ENCODE measurements at regions not wholly inside any gene's neighbourhood (a gene's known extent, or its start where the extent isn't known, plus 50 kb on each side); places are given as distances from the start of the nearest gene placed in this dataset.
"Not testable (repeated sequence)": the region's sequence is repeated elsewhere in the genome, so short reads cannot be mapped to it uniquely, and the experiment has no call there.

- DNase-seq (ENCODE audit: low spot score): no peak
Observed at GRCh38 chr9:124084087-124084486, 72.5 kb downstream of the LHX2 start.

GRCh38 chr9:124087226-124087625, 75.7 kb downstream of the LHX2 start:
- DNase-seq (ENCODE audit: low spot score): no peak

DNA sequence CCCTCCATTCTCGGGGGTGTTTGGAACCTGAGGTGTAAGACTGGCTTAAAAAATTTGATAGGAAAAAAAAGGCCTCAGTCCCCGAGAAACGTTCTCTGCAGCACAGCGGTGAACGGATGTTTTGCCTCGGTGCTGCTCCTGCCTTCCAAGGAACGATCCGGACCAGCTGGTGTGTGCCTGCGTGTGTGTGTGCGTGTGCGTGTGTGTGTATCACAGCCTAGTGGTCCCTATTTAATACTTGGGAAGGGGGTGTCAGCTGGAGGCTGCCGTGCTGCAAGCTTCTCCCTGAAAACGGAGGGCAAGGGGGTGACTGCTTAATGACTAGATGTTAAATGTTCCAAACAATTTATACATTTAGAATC, 76.9 kb downstream of the LHX2 start:
- DNase-seq (ENCODE audit: low spot score): no peak

DNA sequence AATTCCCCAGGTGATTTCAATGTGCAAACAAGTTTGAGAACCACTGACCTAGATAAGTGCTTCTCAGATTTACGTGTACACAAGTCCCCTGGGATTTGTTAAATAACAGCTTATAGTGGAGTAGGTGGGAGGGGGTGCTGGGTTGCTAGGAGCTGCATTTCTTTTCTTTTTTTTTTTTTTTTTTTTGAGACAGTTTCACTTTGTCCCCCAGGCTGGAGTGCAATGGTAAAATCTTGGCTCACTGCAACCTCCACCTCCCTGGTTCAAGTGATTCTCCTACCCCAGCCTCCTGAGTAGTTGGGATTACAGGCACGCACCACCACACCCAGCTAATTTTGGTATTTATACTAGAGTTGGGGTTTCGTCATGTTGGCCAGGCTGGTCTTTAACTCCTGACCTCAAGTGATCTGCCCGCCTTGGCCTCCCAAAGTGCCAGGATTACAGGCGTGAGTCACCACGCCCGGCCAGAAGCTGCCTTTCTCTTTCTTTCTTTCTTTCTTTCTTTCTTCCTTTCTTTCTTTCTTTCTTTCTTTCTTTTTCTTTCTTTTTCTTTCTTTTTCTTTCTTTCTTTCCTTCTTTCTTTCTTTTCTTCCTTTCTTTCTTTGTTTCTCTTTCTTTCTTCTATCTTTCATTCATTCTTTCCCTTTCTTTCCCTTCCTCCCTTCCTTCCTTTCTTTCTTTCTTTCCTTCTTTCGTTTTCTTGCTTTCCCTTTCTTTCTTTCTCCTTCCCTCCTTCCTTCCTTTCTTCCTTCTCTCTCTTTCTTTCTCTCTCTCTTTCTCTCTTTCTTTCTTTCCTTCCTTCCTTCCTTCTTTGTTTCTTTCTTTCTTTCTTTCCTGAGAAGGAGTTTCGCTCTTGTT, 78.3 kb downstream of the LHX2 start:
- not testable (repeated sequence) for DNase-seq (ENCODE audit: low spot score)

- DNase-seq (ENCODE audit: low spot score): no peak
Observed at GRCh38 chr9:124098141-124098905, 86.8 kb downstream of the LHX2 start.

- DNase-seq (ENCODE audit: low spot score): no peak
Observed at GRCh38 chr9:124099860-124100259, 88.3 kb downstream of the LHX2 start.

- no peak for DNase-seq (ENCODE audit: low spot score)
Observed at GRCh38 chr9:124101215-124101968, 89.8 kb downstream of the LHX2 start.

DNA sequence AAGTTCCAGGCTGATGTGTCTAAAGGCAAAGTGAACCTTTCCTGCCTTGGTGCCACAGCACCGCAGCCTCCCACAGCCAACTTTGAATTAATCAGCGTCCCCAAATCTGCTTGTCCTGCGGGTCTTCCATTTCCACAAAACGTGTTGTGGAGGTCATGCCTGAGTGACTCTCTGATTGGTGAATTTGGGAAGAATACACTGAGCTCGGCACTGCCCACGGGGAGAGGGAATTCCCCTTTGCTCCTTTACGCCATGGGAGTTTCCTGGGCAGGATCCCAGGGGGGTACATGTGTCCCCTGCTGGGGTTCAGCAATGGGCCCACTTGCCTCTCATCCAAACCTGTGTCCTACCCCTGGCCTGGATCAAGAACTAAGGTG, 90.4 kb downstream of the LHX2 start:
- no peak for DNase-seq (ENCODE audit: low spot score)

GRCh38 chr9:124102363-124102762, 90.8 kb downstream of the LHX2 start:
- DNase-seq (ENCODE audit: low spot score): no peak

GRCh38 chr9:124105266-124105665, 93.7 kb downstream of the LHX2 start:
- DNase-seq (ENCODE audit: low spot score): no peak

- DNase-seq (ENCODE audit: low spot score): no peak
Observed at GRCh38 chr9:124108216-124108615, 96.6 kb downstream of the LHX2 start.

- peak; percentile 64 for DNase-seq (ENCODE audit: low spot score)
Observed at GRCh38 chr9:124110307-124110915, 98.8 kb downstream of the LHX2 start.

DNA sequence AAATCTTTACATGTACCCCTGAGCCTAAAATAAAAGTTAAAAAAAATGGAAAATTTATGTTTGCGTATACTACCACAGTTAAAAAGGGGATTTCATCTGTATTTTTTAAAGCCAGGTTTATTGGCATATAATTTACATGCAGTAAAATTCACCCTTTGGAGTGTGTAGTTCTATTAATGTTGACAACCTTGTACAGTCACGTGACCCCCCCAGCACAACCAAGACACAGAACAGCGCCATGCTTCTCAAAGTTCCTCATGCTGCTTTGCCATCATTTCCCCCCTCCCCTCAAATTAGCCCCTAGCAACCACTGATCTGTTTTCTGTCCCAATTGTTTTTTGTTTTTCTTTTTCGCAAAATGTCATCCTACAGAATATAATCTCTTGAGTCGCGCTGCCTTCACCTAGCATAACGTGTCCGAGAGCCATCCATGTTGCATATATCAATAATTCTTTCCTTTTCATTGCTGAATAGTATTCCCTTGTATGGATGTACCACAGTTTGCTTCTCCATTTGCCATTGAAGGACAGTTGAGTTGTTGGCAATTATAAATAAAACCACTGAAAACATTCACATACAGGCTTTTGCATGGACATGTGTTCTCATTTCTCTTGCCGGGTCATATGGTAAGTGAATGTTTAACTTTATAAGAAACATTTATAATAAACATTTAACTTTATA, 105.3 kb downstream of the LHX2 start:
- no peak for DNase-seq (ENCODE audit: low spot score)

DNA sequence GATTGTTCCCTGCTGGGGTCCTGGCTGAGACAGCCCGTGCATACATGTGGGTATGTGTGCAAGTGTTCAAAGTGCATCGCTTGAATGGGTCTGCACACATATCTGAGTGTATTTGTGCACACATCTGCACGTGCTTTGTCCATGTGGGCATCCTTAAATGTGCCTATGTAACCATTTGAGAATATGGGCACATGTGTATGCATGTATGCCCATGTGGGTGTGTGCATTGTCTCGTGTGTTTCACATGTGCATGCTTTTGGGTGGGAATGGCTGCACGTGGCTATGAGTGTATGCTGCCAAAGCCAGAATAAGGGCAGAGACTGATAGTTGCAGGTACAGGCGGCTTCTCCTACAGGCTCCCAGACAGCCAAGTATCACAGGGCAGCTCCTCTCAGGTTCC, 107.3 kb downstream of the LHX2 start:
- no peak for DNase-seq (ENCODE audit: low spot score)

DNA sequence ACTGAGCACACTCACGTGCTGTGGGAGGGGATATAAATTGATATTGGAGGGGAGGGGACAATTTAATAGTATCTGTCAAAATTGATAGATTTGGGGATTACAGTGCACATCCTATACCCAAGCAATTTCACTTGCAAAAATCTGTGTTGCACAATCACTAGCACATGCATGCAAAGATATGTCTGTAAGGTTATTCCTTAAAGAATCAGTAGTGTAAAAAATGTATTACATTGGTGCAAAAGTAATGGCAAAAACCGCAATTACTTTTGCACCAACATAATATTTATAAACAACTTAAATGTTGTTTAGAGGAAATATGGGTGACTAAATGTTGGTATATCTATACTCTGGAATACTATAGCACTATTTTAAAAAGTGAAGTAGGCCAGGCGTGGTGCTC, 108.7 kb downstream of the LHX2 start:
- no peak for DNase-seq (ENCODE audit: low spot score)

DNA sequence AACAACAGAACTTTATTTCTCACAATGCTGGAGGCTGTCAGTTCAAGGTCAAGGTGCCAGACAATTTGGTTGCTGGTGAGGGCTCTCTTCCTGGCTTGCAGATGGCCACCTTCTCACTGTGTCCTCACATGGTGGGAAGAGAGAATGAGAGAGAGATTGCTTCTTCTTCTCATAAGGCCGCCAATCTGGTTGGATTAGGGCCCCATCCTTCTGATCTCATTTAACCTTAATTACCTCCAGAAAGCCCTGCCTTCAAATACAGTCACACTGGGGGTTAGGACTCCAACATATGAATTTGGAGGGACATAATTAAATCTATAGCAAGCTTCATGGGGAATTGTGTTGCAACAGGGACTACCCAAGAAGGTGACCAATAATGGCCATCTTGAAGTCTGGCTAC, 110.2 kb downstream of the LHX2 start:
- no peak for DNase-seq (ENCODE audit: low spot score)

GRCh38 chr9:124122321-124122720, 110.8 kb downstream of the LHX2 start:
- DNase-seq (ENCODE audit: low spot score): no peak

- peak; percentile 62 for DNase-seq (ENCODE audit: low spot score)
Observed at GRCh38 chr9:124122813-124123462, 111.4 kb downstream of the LHX2 start.

- not testable (repeated sequence) for DNase-seq (ENCODE audit: low spot score)
Observed at GRCh38 chr9:124123621-124124020, 112.1 kb downstream of the LHX2 start.

- no peak for DNase-seq (ENCODE audit: low spot score)
Observed at GRCh38 chr9:124124729-124125650, 113.4 kb downstream of the LHX2 start.

Measured in hepatic stellate cell (primary cell).